Testis (tissue), 2 donors: ENCODE measurements at regions not wholly inside any gene's neighbourhood (a gene's known extent, or its start where the extent isn't known, plus 50 kb on each side); places are given as distances from the start of the nearest gene placed in this dataset.

Experiments
- POLR2A ChIP-seq: fragments of 450-650 bp; IDR thresholded peaks from one replicate; pipeline ENCODE4 v1.6.1; 2017; ENCODE audit warnings: antibody characterized with exemption, mild to moderate bottlenecking, moderate library complexity
- TF ChIP-seq, protein P1 (sequence below), 3 experiments: fragments of 450-650 bp in 2 of 3; fragments of 200-600 bp in 1 of 3; sonication (generic) in 1 of 3; IDR thresholded peaks; one replicate each; pipeline ENCODE4 v1.5.1; 2016 to 2019; ENCODE audit warnings: antibody characterized with exemption in 3 of 3, mild to moderate bottlenecking in 2 of 3, moderate library complexity in 1 of 3

DNA sequence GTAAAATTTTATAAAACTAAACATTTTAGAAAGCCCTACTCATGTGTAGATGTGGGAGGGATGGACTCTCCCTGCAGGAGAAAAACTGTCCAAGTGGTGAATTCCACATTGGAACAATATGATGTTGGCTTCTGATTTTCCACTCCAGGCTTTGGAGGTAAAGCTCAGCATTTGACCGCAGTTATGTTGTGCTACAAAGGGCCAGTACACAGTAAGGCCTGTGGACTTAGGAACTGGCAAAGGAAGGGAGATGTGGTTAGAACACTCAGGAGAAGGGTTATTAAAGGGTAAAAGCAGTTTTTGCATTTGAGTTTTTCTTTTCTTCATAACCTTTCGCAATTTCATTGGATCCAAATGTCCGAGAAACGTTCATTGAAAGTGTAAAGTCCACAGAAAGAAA, 150.3 kb upstream of the SASH1 start:
- TF ChIP-seq, protein P1, sequence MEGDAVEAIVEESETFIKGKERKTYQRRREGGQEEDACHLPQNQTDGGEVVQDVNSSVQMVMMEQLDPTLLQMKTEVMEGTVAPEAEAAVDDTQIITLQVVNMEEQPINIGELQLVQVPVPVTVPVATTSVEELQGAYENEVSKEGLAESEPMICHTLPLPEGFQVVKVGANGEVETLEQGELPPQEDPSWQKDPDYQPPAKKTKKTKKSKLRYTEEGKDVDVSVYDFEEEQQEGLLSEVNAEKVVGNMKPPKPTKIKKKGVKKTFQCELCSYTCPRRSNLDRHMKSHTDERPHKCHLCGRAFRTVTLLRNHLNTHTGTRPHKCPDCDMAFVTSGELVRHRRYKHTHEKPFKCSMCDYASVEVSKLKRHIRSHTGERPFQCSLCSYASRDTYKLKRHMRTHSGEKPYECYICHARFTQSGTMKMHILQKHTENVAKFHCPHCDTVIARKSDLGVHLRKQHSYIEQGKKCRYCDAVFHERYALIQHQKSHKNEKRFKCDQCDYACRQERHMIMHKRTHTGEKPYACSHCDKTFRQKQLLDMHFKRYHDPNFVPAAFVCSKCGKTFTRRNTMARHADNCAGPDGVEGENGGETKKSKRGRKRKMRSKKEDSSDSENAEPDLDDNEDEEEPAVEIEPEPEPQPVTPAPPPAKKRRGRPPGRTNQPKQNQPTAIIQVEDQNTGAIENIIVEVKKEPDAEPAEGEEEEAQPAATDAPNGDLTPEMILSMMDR (IDR thresholded peaks at IDR 0.05) = no peak
- TF ChIP-seq POLR2A = no peak
